B cell (primary cell): ENCODE measurements at regions not wholly inside any gene's neighbourhood (a gene's known extent, or its start where the extent isn't known, plus 50 kb on each side); places are given as distances from the start of the nearest gene placed in this dataset.

ENCODE experiments used
- ATAC-seq: fragments of 200-7000 bp; cut with Tn5 transposase; one replicate; pipeline ENCODE4 v1.10.0; 2021; ENCODE audit warnings: low read depth, mild to moderate bottlenecking, moderate number of reproducible peaks, moderate library complexity
- CTCF ChIA-PET: fragments of 350-600 bp; sonication (Branson Sonifier 250); formaldehyde crosslinking; loops from one replicate; lab custom pipeline; 2021; ENCODE audit warnings: antibody characterized with exemption, inconsistent platforms; lab: Charles Lee
- POLR2A ChIA-PET: fragments of 350-600 bp; sonication (Branson Sonifier 250); formaldehyde crosslinking; loops from one replicate; lab custom pipeline; 2021; ENCODE audit warnings: antibody characterized with exemption; lab: Charles Lee
- DNase-seq: peaks from one replicate; pipeline ENCODE4 v3.0.0; 2013
- H2AFZ ChIP-seq: 2 replicates; pipeline ENCODE4 v1.6.1; 2012; ENCODE audit warnings: mild to moderate bottlenecking, low read depth, low read length; ENCODE audit not compliant: insufficient read depth, poor library complexity, severe bottlenecking
- H3K27ac ChIP-seq, 2 donors: 1 replicate in 1 of 2; 2 replicates in 1 of 2; pipeline ENCODE4 v1.5.1; 2012 to 2013; ENCODE audit warnings: low read length in 2 of 2, mild to moderate bottlenecking in 2 of 2, moderate library complexity in 1 of 2
- H3K27me3 ChIP-seq, 4 experiments: fragments of 200-600 bp in 1 of 4; sonication (generic) in 1 of 4; replicated peaks in 1 of 4; 1 replicate in 2 of 4; 2 replicates in 2 of 4; pipeline versions ENCODE4 v1.6.1 to v1.7.0; 2013 to 2016; ENCODE audit warnings: low read length in 3 of 4, mild to moderate bottlenecking in 2 of 4, mixed read lengths in 1 of 4, moderate library complexity in 1 of 4; ENCODE audit not compliant: insufficient read depth in 4 of 4, control insufficient read depth in 3 of 4; ENCODE audit errors: control extremely low read depth in 1 of 4
- H3K36me3 ChIP-seq, 2 experiments: replicated peaks in 1 of 2; 1 replicate in 1 of 2; 2 replicates in 1 of 2; pipeline versions ENCODE4 v1.6.1 to v1.7.1; 2013; ENCODE audit warnings: low read length in 1 of 2; ENCODE audit not compliant: insufficient read depth in 2 of 2, control insufficient read depth in 1 of 2; ENCODE audit errors: control extremely low read depth in 1 of 2, extremely low read depth in 1 of 2
- H3K4me1 ChIP-seq, 2 donors: fragments of 200-600 bp in 1 of 2; sonication (generic) in 1 of 2; 1 replicate in 1 of 2; 2 replicates in 1 of 2; pipeline versions ENCODE4 v1.5.1 to v1.6.1; 2013 to 2017; ENCODE audit warnings: low read length in 2 of 2; ENCODE audit not compliant: control insufficient read depth in 2 of 2, insufficient read depth in 2 of 2
- H3K4me2 ChIP-seq: replicated peaks from 2 replicates; pipeline ENCODE3; 2012; ENCODE audit warnings: mild to moderate bottlenecking, low read depth, low read length; ENCODE audit not compliant: poor library complexity, severe bottlenecking
- H3K4me3 ChIP-seq, 5 experiments: fragments of 200-600 bp in 1 of 5; sonication (generic) in 1 of 5; 1 replicate in 3 of 5; 2 replicates in 2 of 5; pipeline versions ENCODE4 v1.5.1 to v1.7.0; 2011 to 2016; ENCODE audit warnings: low read length in 4 of 5, mild to moderate bottlenecking in 4 of 5, low read depth in 2 of 5, control low read depth in 1 of 5, moderate library complexity in 1 of 5; ENCODE audit not compliant: insufficient read depth in 1 of 5; ENCODE audit errors: control extremely low read depth in 1 of 5, extremely low read depth in 1 of 5
- H3K79me2 ChIP-seq: fragments of 200-600 bp; sonication (generic); one replicate; pipeline ENCODE4 v1.6.0; 2016; ENCODE audit warnings: low read length; ENCODE audit not compliant: control insufficient read depth, insufficient read depth
- H3K9ac ChIP-seq: fragments of 200-600 bp; sonication (generic); 2 replicates; pipeline ENCODE4 v1.6.1; 2017; ENCODE audit warnings: mild to moderate bottlenecking, low read length, moderate library complexity
- H3K9me3 ChIP-seq, 3 donors: one replicate each; pipeline versions ENCODE4 v1.6.1 to v1.7.1; 2013; ENCODE audit warnings: low read length in 2 of 3; ENCODE audit not compliant: control insufficient read depth in 2 of 3, insufficient read depth in 1 of 3; ENCODE audit errors: control extremely low read depth in 1 of 3
- H4K20me1 ChIP-seq: 2 replicates; pipeline ENCODE4 v1.6.0; 2012; ENCODE audit warnings: mild to moderate bottlenecking, low read length; ENCODE audit not compliant: insufficient read depth, control insufficient read depth, poor library complexity, severe bottlenecking
- H3K27ac Mint-ChIP-seq: one replicate; pipeline ENCODE4 v1.8.0; 2021; ENCODE audit warnings: mixed read lengths
- H3K27me3 Mint-ChIP-seq: one replicate; pipeline ENCODE4 v1.8.0; 2021; ENCODE audit warnings: mixed read lengths
- H3K4me1 Mint-ChIP-seq: one replicate; pipeline ENCODE4 v1.8.0; 2021; ENCODE audit warnings: mixed read lengths
- H3K4me3 Mint-ChIP-seq: one replicate; pipeline ENCODE4 v1.8.0; 2021; ENCODE audit warnings: mixed read lengths
- H3K9me3 Mint-ChIP-seq: one replicate; pipeline ENCODE4 v1.8.0; 2022; ENCODE audit warnings: mixed read lengths; ENCODE audit not compliant: insufficient read depth
- EZH2 ChIP-seq: IDR thresholded peaks from 2 replicates; pipeline ENCODE4 v1.6.1; 2012; ENCODE audit warnings: borderline replicate concordance, low read depth, mild to moderate bottlenecking, moderate library complexity, low read length; ENCODE audit not compliant: insufficient read depth, poor library complexity, severe bottlenecking
- WGBS: methylation state at CpG from one replicate; pipeline ENCODE4 v1.1.5; 2013; ENCODE audit warnings: missing lambda C conversion rate; ENCODE audit not compliant: insufficient coverage; 5-methylcytosine and 5-hydroxymethylcytosine counted together
- intact Hi-C: fragments of 100-400 bp; cut with micrococcal nuclease; formaldehyde crosslinking; loops from one replicate; pipeline ENCODE4 v1.10.0; 2022
- TF ChIP-seq, protein P1 (sequence below): fragments of 200-600 bp; IDR thresholded peaks from one replicate; pipeline ENCODE4 v1.8.0; 2022; ENCODE audit warnings: antibody characterized with exemption, mild to moderate bottlenecking

DNA sequence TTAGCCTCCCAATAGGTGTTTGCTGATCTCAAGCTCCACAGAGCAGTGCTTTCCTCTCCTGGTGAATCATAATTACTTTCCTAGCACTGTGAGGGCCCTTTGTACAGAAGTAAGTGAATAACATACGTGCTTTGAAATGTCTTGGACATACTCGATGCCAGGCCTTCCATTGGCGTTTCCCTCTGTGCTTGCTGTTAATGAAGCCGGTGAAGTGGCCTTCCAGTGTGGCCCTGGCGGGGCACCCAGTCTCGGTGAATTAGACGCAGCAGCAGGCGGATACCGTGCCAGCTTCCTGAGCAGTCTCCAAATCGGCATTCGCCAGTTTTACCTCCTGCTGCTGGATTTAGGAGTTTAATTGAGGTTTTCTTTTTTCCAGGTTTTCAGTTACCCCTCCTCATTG is 132.3 kb downstream of the HMX1 start:
- Histone ChIP-seq H3K9ac (no peak overlapping the region), H4K20me1 (no peaks in the 10 kb centered on the region), H3K79me2 (no peaks in the 10 kb centered on the region), H3K4me1 (no peaks in the 10 kb centered on the region), H3K9me3 (peaks cover 0 to 31% (median 0%) of the 10 kb centered on the region in 3 donors), H3K27me3 (no peaks in the 10 kb centered on the region), H3K27ac (no peak overlapping the region), H3K4me2 (no peak overlapping the region), H3K36me3 (no peaks in the 10 kb centered on the region), H2AFZ (no peak overlapping the region), H3K4me3 (no peak overlapping the region)
- WGBS = 95% methylated on average over 11 of the region's 11 CpGs
- DNase-seq (no peak), ATAC-seq (no peak)
- ChIA-PET POLR2A (no interaction called here), CTCF (no interaction called here)
- Mint-ChIP-seq H3K4me1 (no peaks in the 10 kb centered on the region), H3K27me3 (peaks cover 4% of the 10 kb centered on the region), H3K9me3 (no peaks in the 10 kb centered on the region), H3K4me3 (no peak overlapping the region), H3K27ac (no peak overlapping the region)
- intact Hi-C loops = no loop called here
- no peak for TF ChIP-seq EZH2
- TF ChIP-seq, protein P1, sequence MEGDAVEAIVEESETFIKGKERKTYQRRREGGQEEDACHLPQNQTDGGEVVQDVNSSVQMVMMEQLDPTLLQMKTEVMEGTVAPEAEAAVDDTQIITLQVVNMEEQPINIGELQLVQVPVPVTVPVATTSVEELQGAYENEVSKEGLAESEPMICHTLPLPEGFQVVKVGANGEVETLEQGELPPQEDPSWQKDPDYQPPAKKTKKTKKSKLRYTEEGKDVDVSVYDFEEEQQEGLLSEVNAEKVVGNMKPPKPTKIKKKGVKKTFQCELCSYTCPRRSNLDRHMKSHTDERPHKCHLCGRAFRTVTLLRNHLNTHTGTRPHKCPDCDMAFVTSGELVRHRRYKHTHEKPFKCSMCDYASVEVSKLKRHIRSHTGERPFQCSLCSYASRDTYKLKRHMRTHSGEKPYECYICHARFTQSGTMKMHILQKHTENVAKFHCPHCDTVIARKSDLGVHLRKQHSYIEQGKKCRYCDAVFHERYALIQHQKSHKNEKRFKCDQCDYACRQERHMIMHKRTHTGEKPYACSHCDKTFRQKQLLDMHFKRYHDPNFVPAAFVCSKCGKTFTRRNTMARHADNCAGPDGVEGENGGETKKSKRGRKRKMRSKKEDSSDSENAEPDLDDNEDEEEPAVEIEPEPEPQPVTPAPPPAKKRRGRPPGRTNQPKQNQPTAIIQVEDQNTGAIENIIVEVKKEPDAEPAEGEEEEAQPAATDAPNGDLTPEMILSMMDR = no peak

DNA sequence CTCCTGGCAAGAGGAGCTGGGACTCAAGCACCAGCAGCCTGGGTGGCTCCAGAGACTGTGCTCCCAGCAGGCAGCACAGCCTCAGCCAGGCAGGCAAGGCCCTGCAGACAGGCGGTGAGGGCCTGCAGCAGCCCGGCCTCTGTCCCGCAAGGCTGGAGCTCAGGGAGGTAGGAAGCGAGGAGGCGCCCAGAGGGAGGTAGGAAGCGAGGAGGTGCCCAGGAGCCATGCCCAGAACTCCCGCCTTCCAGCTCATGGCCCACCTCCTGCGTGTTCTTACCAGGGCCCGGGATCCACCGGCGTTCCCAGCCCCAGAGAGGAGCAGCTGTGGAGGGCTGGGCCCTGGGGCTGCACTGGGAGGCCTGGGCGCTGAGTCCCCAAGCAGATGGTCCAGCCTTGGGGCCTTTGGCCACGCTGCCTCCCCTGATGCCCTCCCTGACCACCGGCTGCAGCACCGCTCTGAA is 133.1 kb downstream of the HMX1 start:
- Histone ChIP-seq H3K9ac (no peak overlapping the region), H3K27me3 (no peaks in the 10 kb centered on the region), H3K79me2 (no peaks in the 10 kb centered on the region), H3K4me1 (no peaks in the 10 kb centered on the region), H3K9me3 (peaks cover 0 to 32% (median 0%) of the 10 kb centered on the region in 3 donors), H3K4me2 (no peak overlapping the region), H3K36me3 (no peaks in the 10 kb centered on the region), H2AFZ (no peak overlapping the region), H3K27ac (no peak overlapping the region), H3K4me3 (no peak overlapping the region), H4K20me1 (no peaks in the 10 kb centered on the region)
- ATAC-seq (no peak), DNase-seq (no peak)
- ChIA-PET POLR2A (no interaction called here), CTCF (no interaction called here)
- Mint-ChIP-seq H3K27ac (no peak overlapping the region), H3K27me3 (peaks cover 4% of the 10 kb centered on the region), H3K4me3 (no peak overlapping the region), H3K4me1 (no peaks in the 10 kb centered on the region), H3K9me3 (no peaks in the 10 kb centered on the region)
- TF ChIP-seq, protein P1 = no peak
- no peak for TF ChIP-seq EZH2
- intact Hi-C loops = no loop called here
- 92% methylated on average over 15 of the region's 15 CpGs for WGBS
